Fibroblast of skin of abdomen (primary cell): ENCODE measurements at regions not wholly inside any gene's neighbourhood (a gene's known extent, or its start where the extent isn't known, plus 50 kb on each side); places are given as distances from the start of the nearest gene placed in this dataset.

Experiments used
- DNase-seq: peaks from one replicate; pipeline ENCODE4 v3.0.0-alpha.2; 2013

DNA sequence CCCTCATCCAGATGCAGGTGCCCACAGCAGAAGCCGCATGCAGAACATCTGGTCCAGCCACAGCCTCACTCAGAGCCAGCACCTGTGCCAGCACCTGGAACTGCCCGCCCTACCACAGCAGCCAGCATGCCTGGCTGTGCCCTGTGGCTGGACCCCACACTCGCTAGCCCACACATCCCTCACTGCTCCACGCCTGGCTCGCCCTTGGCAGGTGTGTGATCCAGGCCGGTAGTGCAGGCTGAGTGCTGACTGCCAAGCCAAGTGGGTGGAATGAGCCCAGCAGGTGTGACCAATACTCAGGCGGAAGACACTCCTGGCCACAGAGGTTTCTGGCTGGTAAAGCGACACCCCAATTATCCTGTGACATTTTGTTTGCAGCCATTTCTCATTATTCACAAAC, 162.4 kb upstream of the ROBO1 start:
- no peak for DNase-seq

DNA sequence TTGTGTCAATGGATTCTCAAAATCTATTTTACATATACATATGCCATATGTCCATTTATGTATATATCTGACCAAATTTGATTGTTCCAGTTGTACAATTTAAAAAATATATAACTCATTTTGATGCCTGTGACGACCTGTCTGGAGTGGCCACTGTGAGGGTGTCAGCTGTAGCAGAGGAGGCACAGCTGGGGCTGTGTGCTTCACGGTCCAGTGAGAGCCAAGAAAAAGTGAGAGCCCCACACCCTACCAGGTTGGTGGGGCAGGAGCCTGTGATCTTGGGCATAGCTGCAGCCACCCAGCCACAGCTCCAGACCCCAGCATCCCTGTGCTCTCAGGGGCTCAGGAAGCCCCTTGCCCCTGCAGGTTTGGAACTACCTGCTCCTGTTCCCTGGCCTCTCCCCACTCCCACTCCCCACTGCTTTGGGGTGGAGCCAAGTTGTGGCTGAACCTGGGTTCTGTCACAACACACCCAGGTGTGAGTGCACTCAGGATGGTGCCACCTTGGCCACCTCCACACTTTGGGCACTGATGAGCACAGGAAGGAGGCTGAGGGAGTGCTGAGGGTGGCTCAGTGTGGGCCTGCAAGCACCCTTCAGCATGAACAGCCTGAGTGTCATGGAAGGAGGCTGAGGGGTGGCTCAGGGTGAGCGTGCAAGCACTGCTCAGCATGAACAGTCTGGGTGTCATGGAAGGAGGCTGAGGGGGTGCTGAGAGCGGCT, 161.1 kb upstream of the ROBO1 start:
- no peak for DNase-seq

DNA sequence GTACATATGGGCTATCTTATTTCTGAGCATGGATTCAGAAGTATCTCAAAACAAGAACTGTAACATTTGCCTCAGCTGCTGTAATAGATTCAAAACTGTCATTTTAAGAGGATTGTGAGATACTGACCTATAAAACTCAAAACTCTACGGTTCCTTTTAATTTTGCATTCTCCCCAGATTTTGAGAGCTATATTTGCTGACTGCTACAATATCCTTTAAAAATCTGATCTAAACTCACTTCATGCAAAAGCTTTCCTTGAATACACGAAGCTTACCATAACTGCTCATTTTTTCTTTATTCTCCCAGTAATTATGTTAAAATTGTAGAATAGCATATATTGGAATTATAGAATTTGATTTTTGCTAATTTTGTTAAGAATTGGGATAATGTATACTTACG, 158.7 kb upstream of the ROBO1 start:
- no peak for DNase-seq

DNA sequence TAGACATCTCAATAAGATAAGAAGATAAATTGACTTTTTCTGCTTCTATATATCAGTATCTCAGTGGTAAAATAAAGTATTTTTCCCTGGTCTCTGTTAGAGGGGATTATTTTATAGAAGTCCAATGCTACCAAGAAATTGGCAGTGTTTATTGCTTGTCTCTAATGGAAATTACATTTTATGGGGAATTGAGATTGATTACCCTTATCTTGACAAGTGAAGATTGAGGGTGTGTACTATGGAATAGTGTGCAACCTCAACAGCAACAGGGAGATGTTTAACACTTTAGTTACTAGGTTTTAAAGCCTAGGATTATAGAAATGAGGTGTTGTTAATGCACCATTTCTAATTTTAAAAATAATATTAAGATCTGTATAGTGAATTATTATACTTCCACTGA, 154.8 kb upstream of the ROBO1 start:
- DNase-seq = no peak

DNA sequence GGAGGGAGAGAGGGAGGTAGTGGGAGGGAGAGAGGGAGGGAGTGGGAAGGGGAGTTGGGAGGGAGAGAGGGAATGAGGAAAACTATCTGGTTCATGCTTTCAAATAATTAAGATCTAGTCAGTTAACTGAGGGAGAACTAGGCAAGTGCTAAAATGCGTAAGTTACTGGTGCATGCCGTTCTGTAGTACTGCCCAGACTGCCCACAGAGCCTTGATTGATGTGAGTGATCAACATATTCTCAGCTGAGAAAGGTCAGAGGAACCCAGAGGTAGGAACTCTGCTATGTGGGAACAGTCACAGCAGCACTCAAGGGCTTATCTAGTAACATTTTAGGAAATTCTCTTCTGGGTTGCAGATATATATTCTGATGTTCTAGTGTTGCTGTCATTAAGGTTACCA, 149.8 kb upstream of the ROBO1 start:
- DNase-seq = no peak

DNA sequence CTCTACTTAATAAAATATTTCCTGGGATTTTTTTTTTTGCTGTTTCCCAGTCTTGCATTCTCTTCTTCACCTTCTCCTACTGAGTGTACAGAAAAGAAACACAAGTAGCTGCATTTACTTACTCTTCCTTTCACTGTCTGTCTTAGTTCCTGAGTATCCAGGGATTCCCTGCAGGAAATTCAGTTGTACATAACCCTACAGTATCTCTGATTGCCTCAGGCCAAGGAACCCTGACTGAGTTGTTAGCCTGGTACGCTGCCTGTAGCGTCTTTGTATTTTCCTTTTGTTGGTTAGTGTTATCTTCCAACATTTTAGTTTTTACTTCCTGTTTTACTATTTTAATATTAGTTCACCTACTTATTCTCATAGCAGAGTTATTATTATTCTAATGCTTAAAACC, 142.5 kb upstream of the ROBO1 start:
- no peak for DNase-seq

DNA sequence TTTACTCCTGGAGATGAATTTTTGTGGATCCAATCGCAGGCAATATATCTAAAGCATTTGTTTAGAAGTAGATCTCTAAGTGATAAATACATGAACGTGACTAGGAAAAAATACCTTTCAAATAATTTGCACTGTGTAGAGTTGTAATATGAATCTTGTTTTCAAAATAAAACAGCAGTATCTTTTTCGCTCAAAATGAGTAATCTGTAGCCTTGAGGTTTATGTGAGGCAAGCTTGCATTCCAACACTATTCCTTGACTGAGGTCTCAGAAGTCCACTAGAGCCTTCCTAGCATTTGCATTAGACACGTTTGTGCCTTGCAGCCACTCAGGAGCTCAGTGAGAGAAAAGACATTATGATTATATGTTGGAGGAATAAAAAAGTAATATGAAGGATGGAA, 138.3 kb upstream of the ROBO1 start:
- DNase-seq = peak; percentile 1

DNA sequence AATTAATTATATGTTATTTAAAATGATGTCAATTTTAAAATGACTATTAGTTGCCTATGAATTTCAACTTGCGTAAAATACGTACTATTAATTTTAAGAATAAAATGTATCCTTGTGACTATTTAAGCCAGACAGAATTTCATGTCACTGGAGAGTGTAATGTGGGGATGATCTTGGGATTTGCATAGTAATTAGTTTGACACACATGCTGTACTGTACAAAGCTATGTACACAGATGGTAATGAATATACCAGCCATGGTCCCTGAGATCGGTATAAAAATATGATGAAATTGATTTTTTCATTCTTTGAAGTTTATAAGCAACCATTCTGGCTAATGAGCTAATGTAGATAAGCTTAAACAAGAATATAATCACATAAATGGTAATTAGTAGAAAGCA, 134.4 kb upstream of the ROBO1 start:
- DNase-seq = no peak

DNA sequence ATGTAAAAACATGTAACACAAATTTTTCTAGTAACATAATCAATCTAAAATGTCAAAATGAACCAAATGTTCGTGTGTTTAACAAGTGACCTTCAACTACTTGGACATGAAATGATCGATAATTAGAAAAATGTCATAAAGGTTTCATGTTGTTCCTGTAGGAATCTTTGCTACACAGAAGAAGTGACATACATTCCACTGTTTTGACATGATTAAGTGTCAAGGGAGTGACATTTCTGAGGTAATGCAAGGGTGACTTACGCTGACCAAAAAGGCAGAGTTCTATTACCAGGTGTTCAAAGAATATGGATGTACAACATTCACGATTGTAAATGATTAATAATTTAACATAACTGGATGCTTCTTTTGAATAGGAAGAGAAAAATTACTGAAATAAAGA, 131.1 kb upstream of the ROBO1 start:
- DNase-seq = no peak

DNA sequence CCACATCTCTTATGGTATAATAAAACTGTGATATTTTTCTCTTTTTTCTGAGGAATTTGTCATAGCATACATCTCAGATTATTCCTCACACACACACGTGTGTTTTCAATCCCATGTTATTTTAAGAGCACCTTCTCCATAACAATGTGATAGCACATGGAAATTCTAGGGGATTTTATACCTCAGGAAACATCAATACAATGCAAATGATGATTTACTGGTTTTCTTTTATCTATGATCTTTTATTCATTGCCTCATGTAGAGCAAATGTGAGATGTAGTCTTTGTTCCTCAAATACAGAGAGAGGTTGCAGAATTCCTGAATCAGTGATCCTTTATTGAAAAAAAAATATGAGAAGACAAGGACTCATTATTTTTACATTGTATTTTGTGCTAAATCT, 128.3 kb upstream of the ROBO1 start:
- DNase-seq = no peak

DNA sequence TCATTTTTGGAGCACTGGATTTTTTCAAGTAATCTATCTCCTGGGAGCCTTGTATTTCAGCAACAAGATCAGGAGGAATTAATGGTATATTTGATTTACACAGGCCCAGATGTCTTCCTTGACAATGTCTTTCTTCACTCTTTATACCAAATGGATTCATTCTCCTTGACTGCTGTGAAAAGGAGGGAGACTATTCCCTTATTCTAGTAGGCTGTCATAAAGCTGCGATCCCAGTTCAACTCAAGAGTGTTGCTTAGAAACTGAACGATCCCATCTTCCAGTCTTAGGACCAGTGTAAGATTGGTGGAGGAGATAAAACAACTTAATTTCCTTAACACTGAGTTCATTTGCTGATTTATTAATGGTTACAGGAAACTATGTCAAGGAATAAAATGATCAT, 119.4 kb upstream of the ROBO1 start:
- DNase-seq = no peak

DNA sequence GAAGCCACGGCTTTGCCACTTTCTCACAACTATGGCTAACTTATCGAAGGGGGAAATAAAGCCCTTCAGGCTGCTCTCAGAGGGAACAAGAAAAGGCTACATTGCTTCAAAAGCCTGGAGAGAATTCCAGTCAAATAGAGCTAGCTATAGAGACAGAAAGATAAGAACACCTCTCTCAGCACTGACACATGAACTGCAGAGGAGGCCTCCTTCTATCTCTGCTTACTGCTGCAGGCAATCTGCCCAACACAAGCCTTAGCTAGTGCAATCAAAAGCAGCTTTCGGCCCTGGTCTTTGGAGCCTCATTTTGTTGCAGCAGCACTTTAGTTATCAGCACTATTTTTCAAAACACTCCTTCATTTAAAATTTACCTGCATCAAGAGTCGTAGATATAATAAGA, 118.4 kb upstream of the ROBO1 start:
- peak; percentile 19 for DNase-seq

DNA sequence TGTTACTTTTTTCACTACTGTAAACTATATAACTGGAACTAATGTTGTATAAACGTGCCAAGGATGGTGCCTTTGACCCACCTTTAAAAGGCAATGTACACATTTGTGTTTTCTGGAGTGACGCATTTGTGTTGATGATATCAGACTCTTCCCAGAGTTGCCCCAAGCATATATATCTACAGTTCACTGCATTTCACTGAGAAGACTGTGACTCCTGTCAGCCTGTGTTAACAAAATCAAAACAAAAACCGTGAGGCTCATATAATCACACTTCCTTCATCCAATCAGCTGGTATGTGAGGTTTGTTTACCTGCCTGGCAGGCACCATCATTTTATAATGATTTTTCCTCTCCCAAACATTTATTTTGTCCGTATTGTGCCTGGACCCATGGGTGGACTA, 117.6 kb upstream of the ROBO1 start:
- DNase-seq = no peak

DNA sequence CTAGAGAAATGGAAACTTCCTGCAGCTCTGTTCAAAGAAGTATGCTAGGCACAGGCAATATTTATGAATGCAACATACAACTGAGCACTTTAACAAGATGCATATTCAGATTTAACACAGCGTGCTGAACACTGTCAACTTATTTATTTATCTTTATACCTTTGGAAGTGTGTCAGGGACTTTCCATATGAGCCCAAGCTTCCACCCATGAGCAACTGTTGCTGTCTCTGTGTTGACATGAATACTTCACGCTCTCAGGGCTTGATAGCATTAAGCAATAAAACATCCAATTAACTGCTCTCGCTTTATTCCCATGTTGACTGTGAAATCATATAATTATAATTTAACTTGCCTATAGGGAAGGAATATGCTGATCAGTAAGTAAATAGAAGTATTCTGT, 116.6 kb upstream of the ROBO1 start:
- no peak for DNase-seq

DNA sequence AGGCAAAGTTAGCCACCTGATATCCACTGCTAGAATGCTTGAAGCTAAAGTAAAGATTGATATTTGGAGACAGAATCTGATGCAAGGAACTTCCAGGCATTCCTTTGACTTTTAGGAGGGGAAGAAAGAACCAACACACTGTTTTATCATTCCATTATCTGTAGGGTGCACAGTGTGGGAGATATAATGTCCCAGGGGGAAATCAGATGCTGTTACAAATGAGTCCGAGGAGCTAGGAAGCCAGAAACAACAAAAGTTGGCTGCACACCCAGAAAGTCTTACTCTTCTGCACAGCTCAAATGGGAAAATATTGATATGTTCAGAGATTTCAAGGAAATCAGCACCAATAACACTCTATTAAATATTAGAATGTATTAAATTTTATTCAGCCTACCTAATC, 113.6 kb upstream of the ROBO1 start:
- DNase-seq = no peak

DNA sequence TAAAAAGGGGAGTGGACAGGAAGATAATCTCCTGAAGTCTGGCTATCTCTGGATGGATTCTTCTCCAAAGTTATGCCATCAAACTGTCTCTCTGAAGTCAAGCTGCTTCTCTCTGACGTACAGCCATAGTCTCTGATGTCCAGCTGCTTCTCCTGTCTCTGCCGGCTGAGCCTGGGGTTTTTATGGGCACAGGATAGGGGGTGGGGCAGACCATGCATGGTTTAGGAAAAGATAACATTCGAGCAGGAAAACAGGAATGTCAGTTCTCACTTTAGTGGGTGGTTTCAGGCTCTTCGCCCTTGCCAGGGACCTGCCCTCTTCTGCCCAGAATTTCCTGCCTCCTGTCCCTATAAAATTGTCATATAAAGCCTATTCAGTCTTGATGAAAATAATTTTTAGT, 110.9 kb upstream of the ROBO1 start:
- no peak for DNase-seq

DNA sequence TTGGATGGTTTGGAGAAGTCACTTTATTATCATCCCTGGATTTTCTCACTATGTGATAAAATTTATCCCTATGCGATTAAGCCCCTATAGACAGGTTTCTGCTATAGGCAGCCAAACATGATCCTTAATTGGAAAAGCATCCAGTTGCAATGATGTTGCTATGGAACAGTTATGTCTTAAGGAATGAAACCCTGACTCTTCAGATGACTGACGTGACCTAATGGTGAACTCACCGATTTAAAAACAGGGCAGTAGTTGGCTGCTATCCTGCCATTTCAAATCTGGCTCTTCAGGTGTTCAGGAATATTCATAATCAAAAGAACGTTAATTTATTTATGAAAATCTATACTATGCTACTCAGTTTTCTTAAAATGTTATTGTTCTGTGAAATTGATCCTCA, 106.8 kb upstream of the ROBO1 start:
- DNase-seq = no peak

DNA sequence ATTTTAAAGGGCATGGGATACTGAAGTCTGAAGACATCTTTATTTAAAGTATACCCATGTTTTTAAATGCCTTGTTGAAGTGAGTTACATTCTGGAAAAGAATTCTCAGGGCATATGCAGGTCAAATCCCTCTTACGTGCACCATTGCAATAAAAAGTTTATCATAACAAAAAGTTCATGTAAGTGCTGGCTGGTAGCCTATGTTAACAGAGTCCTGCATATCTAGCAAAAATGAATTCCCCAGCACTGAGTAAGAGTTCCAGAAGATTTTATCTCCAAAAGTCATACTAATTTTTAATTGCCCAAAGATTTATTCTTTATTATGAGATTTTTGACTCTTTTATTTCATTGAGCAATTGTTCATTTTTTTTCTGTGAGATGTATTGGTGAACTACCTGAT, 104.7 kb upstream of the ROBO1 start:
- DNase-seq = peak; percentile 80

DNA sequence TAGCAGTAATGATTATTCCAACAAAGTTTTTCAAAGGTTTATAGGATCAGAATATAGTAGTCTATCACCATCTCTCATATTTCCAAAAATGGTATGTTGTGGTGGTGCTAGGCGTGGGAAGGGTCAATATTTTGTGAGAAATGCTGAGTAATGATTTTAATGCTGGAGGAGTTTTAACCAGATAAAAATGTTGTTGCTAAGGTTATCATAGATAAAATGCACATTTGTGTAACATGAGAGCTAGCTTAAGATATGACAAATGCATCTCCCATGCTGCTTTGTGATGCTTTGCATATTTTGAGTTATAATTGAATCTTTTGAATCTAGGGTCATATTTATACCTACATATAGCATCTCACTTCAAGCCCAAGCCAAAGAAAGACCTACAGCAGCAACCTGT, 103.9 kb upstream of the ROBO1 start:
- DNase-seq = no peak

DNA sequence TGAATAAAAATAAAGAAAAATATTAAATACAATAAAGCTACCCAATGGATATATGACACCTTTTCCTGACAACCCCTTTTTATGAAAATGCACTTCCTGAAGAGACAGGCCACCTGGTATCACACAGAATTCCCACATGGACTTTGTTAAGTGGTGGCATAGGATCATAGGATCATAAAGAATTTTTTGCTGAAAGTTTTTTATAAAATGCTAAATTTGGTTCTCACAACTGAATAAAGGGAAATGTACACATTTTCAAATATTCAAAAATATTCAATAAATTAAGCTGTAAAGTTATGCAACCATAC, 102.5 kb upstream of the ROBO1 start:
- DNase-seq = no peak

DNA sequence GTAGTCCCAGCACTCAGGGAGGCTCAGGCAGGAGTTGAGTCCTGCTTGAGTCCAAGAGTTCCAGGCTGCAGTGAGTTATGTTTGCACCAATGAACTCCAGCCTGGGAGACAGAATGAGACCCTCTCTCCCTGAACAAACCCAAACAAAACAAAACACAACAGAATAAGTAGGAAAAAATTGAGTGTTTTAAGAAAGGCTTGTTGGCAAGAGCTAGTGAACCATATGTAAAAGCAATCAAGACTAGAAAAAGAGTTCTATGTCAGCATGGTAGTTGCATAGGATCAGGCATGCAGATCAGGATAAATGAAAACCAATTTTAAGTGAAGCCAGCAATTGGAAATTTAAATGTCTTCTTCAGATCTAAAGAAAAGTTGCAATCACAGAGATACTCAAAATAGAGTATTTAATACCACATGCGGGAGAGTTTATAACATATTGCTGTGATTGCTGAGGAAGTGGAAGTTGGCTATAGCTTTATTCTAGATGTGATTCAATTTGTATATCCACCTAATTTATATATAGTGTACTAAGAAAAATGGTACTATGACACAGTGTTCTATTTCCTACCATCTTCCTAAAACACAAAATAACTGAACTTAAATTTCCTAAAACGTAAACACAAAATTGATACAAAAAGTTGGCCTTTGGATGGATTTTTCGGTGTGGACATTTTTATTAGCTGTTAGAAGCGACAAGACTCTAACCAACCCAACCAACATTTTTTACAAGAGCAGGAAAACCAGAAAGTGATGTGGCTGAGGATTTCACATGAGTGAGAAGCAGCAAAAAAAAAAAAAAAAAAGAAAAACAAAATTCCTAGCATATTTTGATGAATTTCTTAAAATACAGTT, 101.9 kb upstream of the ROBO1 start:
- no peak for DNase-seq

DNA sequence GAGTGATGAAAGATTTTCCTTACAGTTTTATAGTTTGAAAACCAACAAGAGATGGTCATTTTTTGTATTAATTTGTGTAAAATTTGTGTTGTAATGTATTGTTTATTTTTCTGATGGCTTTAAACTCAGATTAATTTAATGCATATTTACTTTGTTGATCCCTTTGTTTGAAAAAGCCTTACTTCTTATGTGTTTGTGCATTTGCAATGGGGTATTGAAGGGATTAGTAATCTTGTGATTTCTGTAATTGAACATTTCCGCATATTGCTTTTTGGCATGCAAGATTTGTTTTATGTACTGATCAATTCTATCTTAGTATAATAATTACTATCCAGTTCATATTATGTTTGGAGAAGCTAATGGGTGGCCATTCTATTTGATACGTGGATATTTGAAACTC, 98.4 kb upstream of the ROBO1 start:
- no peak for DNase-seq

DNA sequence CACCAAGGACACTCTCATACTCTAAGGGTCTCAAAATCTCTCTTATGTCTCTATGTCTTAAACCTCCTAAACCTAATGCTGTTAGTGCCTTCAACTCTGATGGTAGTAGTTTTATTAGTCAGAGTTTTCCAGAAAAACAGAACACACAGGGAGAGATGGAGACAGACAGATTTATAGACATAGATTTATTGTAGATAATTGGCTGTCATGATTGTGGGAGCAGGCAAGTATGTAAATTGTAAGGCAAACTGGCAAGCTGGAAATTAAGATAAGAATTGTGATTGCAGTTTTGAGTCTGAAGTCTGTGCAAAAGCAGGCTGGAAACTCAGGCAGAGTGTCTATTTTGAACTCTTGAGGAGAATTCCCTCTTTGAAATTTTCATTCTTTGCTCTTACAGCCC, 96.3 kb upstream of the ROBO1 start:
- no peak for DNase-seq

DNA sequence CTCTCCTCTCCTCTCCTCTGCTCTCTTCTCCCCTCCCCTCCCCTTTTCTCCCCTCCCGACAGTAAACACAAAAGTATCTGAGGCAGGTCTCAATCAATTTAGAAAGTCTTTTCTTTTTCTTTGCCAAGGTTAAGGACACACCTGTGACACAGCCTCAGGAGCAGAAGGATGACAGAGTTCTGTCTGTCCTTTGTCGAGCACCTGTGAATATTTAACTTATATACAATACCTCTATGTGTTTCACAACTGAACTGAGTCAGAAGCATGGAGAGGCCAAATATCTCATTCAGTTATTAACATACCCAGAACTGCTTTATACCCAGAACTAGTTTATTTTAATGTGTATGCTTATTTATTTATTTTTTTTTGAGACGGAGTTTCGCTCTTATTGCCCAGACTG, 81.1 kb upstream of the ROBO1 start:
- no peak for DNase-seq

DNA sequence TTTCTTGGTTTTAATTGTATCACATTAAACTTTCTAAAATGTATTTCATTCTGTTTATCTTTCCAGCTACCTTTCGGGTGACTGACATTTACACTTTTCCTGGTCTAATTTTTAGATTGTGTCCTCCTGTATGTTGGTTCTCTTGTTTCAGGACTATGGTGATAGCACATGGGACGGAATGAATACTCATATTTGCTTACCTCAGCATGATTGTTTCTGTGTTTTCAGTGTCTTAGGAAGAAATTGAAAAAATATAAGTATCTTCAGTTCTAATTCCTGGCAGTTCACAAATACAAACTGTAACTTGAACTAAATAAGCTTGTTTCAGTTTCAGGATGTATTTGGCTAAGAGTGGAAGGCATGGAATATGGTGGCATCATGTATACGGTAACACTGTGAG, 80.1 kb upstream of the ROBO1 start:
- DNase-seq = no peak
